ENCODE measurements at regions not wholly inside any gene's neighbourhood (a gene's known extent, or its start where the extent isn't known, plus 50 kb on each side); places are given as distances from the start of the nearest gene placed in this dataset.

GRCh38 chr11:128261011-128261421 is 326.3 kb downstream of the ETS1 start:
- DNase-seq (ENCODE audit: low spot score): no peak
- TF ChIP-seq CTCF (IDR thresholded peaks at IDR 0.05; ENCODE audit: unreplicated experiment): no peak
- Mint-ChIP-seq H3K27ac (ENCODE audit: unreplicated experiment) (no peak overlapping the region), H3K4me3 (ENCODE audit: unreplicated experiment) (no peak overlapping the region), H3K4me1 (ENCODE audit: unreplicated experiment) (peaks cover 26% of the 10 kb centered on the region), H3K36me3 (ENCODE audit: low read depth, unreplicated experiment) (no peaks in the 10 kb centered on the region), H3K27me3 (ENCODE audit: unreplicated experiment) (no peaks in the 10 kb centered on the region), H3K9me3 (ENCODE audit: unreplicated experiment) (no peaks in the 10 kb centered on the region)

GRCh38 chr11:128260398-128260797 is 327.0 kb downstream of the ETS1 start:
- Mint-ChIP-seq H3K36me3 (ENCODE audit: low read depth, unreplicated experiment) (no peaks in the 10 kb centered on the region), H3K9me3 (ENCODE audit: unreplicated experiment) (no peaks in the 10 kb centered on the region), H3K4me3 (ENCODE audit: unreplicated experiment) (no peak overlapping the region), H3K4me1 (ENCODE audit: unreplicated experiment) (peaks cover 26% of the 10 kb centered on the region), H3K27ac (ENCODE audit: unreplicated experiment) (no peak overlapping the region), H3K27me3 (ENCODE audit: unreplicated experiment) (no peaks in the 10 kb centered on the region)
- no peak for DNase-seq (ENCODE audit: low spot score)
- TF ChIP-seq CTCF (IDR thresholded peaks at IDR 0.05; ENCODE audit: unreplicated experiment): no peak

- Mint-ChIP-seq H3K36me3 (ENCODE audit: low read depth, unreplicated experiment) (no peaks in the 10 kb centered on the region), H3K4me3 (ENCODE audit: unreplicated experiment) (no peak overlapping the region), H3K27me3 (ENCODE audit: unreplicated experiment) (no peaks in the 10 kb centered on the region), H3K4me1 (ENCODE audit: unreplicated experiment) (peaks cover 26% of the 10 kb centered on the region), H3K9me3 (ENCODE audit: unreplicated experiment) (no peaks in the 10 kb centered on the region), H3K27ac (ENCODE audit: unreplicated experiment) (no peak overlapping the region)
- no peak for DNase-seq (ENCODE audit: low spot score)
- no peak for TF ChIP-seq CTCF (IDR thresholded peaks at IDR 0.05; ENCODE audit: unreplicated experiment)
These were observed 327.5 kb downstream of the ETS1 start for GRCh38 chr11:128259816-128260215.

- Mint-ChIP-seq H3K36me3 (ENCODE audit: low read depth, unreplicated experiment) (no peaks in the 10 kb centered on the region), H3K4me1 (ENCODE audit: unreplicated experiment) (no peaks in the 10 kb centered on the region), H3K27me3 (ENCODE audit: unreplicated experiment) (no peaks in the 10 kb centered on the region), H3K9me3 (ENCODE audit: unreplicated experiment) (no peaks in the 10 kb centered on the region), H3K4me3 (ENCODE audit: unreplicated experiment) (no peak overlapping the region), H3K27ac (ENCODE audit: unreplicated experiment) (no peak overlapping the region)
- DNase-seq (ENCODE audit: low spot score): no peak
- no peak for TF ChIP-seq CTCF (IDR thresholded peaks at IDR 0.05; ENCODE audit: unreplicated experiment)
These were observed 332.4 kb downstream of the ETS1 start for GRCh38 chr11:128254941-128255340.

- Mint-ChIP-seq H3K9me3 (ENCODE audit: unreplicated experiment) (no peaks in the 10 kb centered on the region), H3K27ac (ENCODE audit: unreplicated experiment) (no peak overlapping the region), H3K36me3 (ENCODE audit: low read depth, unreplicated experiment) (no peaks in the 10 kb centered on the region), H3K4me1 (ENCODE audit: unreplicated experiment) (no peaks in the 10 kb centered on the region), H3K27me3 (ENCODE audit: unreplicated experiment) (no peaks in the 10 kb centered on the region), H3K4me3 (ENCODE audit: unreplicated experiment) (no peak overlapping the region)
- DNase-seq (ENCODE audit: low spot score): no peak
- TF ChIP-seq CTCF (IDR thresholded peaks at IDR 0.05; ENCODE audit: unreplicated experiment): no peak
These were observed 336.2 kb downstream of the ETS1 start for GRCh38 chr11:128251140-128251539.
